ENCODE measurements at regions not wholly inside any gene's neighbourhood (a gene's known extent, or its start where the extent isn't known, plus 50 kb on each side); places are given as distances from the start of the nearest gene placed in this dataset.

DNA sequence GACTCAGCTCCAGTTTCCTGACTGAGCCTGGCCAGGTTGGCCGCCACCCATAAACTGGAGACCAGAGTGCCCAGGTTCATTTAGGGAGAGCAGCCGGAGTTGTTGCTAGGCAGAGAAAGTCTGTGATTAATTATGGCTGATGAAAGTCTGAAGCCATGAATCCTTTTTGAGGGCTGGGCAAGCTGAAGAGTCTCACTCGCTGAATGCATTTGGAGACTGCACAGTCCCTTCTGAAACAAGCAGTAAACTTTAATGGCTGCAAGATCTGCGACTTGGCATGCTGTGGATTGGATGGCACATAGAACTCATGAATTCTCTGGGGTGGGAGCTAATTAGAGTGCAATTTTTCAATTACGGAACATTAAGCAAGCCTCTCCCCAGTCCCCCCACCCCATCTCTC, 282.1 kb downstream of the RPLP1 start:
- ATAC-seq: no peak
- Mint-ChIP-seq H3K27me3 (ENCODE audit: low read depth) (no peaks in the 10 kb centered on the region; the same call in 1 of the 2 replicates), H3K36me3 (no peaks in the 10 kb centered on the region), H3K4me1 (peaks cover 36% of the 10 kb centered on the region), H3K9me3 (peaks cover 4% of the 10 kb centered on the region), H3K27ac (no peak overlapping the region), H3K4me3 (no peak overlapping the region)
- DNase-seq (ENCODE audit: low spot score): no peak
- TF ChIP-seq TEAD4 (CRISPR knock-in tag; IDR thresholded peaks at IDR 0.05): no peak
- no peak for TF ChIP-seq RELA (CRISPR knock-in tag; IDR thresholded peaks at IDR 0.05; ENCODE audit: borderline replicate concordance)
- TF ChIP-seq, protein P1, sequence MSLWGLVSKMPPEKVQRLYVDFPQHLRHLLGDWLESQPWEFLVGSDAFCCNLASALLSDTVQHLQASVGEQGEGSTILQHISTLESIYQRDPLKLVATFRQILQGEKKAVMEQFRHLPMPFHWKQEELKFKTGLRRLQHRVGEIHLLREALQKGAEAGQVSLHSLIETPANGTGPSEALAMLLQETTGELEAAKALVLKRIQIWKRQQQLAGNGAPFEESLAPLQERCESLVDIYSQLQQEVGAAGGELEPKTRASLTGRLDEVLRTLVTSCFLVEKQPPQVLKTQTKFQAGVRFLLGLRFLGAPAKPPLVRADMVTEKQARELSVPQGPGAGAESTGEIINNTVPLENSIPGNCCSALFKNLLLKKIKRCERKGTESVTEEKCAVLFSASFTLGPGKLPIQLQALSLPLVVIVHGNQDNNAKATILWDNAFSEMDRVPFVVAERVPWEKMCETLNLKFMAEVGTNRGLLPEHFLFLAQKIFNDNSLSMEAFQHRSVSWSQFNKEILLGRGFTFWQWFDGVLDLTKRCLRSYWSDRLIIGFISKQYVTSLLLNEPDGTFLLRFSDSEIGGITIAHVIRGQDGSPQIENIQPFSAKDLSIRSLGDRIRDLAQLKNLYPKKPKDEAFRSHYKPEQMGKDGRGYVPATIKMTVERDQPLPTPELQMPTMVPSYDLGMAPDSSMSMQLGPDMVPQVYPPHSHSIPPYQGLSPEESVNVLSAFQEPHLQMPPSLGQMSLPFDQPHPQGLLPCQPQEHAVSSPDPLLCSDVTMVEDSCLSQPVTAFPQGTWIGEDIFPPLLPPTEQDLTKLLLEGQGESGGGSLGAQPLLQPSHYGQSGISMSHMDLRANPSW (CRISPR knock-in tag; conservative IDR thresholded peaks at IDR 0.05; ENCODE audit: low read depth): no peak
- no peak for TF ChIP-seq SMAD4 (CRISPR knock-in tag; IDR thresholded peaks at IDR 0.05)
- TF ChIP-seq, protein P2, sequence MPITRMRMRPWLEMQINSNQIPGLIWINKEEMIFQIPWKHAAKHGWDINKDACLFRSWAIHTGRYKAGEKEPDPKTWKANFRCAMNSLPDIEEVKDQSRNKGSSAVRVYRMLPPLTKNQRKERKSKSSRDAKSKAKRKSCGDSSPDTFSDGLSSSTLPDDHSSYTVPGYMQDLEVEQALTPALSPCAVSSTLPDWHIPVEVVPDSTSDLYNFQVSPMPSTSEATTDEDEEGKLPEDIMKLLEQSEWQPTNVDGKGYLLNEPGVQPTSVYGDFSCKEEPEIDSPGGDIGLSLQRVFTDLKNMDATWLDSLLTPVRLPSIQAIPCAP (CRISPR knock-in tag; IDR thresholded peaks at IDR 0.05): no peak
- TF ChIP-seq, protein P3, sequence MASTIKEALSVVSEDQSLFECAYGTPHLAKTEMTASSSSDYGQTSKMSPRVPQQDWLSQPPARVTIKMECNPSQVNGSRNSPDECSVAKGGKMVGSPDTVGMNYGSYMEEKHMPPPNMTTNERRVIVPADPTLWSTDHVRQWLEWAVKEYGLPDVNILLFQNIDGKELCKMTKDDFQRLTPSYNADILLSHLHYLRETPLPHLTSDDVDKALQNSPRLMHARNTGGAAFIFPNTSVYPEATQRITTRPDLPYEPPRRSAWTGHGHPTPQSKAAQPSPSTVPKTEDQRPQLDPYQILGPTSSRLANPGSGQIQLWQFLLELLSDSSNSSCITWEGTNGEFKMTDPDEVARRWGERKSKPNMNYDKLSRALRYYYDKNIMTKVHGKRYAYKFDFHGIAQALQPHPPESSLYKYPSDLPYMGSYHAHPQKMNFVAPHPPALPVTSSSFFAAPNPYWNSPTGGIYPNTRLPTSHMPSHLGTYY (CRISPR knock-in tag; IDR thresholded peaks at IDR 0.05): no peak
- no peak for TF ChIP-seq FOXK1 (CRISPR knock-in tag; IDR thresholded peaks at IDR 0.05)
- no peak for TF ChIP-seq SP1 (CRISPR knock-in tag; conservative IDR thresholded peaks at IDR 0.05)
- ChIA-PET POLR2A (no interaction called here), CTCF (interaction anchor here (1.0 to 1.7 kb wide), 5 partner anchors 12 to 760 kb away, joined by 3 to 8 read pairs (median 6); no protein-coding TSS in a partner anchor)

DNA sequence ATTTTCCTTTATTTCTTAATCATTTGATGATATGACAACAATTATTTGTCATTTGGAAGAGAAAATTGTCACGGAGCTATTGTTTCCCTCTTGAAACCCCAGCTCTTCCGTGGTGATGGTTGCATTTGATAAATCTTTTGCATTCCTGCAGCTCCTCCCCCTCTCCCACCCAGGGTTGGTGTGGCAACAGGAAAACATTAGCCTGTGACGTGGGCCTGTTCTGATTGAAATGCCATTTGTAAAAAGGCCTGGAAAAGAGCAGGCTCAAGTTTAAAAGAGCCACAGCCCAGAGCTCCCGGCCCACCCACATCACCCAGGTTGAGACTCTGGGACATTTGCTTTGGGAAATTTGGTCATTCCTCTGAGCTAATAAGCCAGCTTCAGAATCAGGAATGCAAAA, 282.5 kb downstream of the RPLP1 start:
- DNase-seq (ENCODE audit: low spot score): peak; percentile 35
- H3K27ac Mint-ChIP-seq: no peak overlapping the region
- no peaks in the 10 kb centered on the region; the same call in 1 of the 2 replicates for H3K27me3 Mint-ChIP-seq (ENCODE audit: low read depth)
- ChIA-PET CTCF (interaction anchor here (1.0 to 1.7 kb wide), 5 partner anchors 12 to 760 kb away, joined by 3 to 8 read pairs (median 6); no protein-coding TSS in a partner anchor), POLR2A (no interaction called here)
- peaks cover 9% of the 10 kb centered on the region for H3K9me3 Mint-ChIP-seq
- no peak overlapping the region for H3K4me3 Mint-ChIP-seq
- peaks cover 36% of the 10 kb centered on the region for H3K4me1 Mint-ChIP-seq
- ATAC-seq: no peak; the same call in 1 of the 2 replicates
- 0 out of 2 replicates have a peak, but pooled peaks cover 2% of the 10 kb centered on the region for H3K36me3 Mint-ChIP-seq
- TF ChIP-seq GABPB1 (CRISPR knock-in tag; IDR thresholded peaks at IDR 0.05) (no peak), TEAD1 (CRISPR knock-in tag; IDR thresholded peaks at IDR 0.05) (no peak), GRHL2 (CRISPR knock-in tag; IDR thresholded peaks at IDR 0.05; ENCODE audit: insufficient replicate concordance, severe bottlenecking) (no peak), SMAD4 (CRISPR knock-in tag; IDR thresholded peaks at IDR 0.05) (no peak), ZNF121 (CRISPR knock-in tag; IDR thresholded peaks at IDR 0.05) (no peak), HMGA2 (CRISPR knock-in tag; IDR thresholded peaks at IDR 0.05) (no peak), FOXJ3 (CRISPR knock-in tag; IDR thresholded peaks at IDR 0.05; ENCODE audit: borderline replicate concordance) (no peak)
- TF ChIP-seq, protein P4, sequence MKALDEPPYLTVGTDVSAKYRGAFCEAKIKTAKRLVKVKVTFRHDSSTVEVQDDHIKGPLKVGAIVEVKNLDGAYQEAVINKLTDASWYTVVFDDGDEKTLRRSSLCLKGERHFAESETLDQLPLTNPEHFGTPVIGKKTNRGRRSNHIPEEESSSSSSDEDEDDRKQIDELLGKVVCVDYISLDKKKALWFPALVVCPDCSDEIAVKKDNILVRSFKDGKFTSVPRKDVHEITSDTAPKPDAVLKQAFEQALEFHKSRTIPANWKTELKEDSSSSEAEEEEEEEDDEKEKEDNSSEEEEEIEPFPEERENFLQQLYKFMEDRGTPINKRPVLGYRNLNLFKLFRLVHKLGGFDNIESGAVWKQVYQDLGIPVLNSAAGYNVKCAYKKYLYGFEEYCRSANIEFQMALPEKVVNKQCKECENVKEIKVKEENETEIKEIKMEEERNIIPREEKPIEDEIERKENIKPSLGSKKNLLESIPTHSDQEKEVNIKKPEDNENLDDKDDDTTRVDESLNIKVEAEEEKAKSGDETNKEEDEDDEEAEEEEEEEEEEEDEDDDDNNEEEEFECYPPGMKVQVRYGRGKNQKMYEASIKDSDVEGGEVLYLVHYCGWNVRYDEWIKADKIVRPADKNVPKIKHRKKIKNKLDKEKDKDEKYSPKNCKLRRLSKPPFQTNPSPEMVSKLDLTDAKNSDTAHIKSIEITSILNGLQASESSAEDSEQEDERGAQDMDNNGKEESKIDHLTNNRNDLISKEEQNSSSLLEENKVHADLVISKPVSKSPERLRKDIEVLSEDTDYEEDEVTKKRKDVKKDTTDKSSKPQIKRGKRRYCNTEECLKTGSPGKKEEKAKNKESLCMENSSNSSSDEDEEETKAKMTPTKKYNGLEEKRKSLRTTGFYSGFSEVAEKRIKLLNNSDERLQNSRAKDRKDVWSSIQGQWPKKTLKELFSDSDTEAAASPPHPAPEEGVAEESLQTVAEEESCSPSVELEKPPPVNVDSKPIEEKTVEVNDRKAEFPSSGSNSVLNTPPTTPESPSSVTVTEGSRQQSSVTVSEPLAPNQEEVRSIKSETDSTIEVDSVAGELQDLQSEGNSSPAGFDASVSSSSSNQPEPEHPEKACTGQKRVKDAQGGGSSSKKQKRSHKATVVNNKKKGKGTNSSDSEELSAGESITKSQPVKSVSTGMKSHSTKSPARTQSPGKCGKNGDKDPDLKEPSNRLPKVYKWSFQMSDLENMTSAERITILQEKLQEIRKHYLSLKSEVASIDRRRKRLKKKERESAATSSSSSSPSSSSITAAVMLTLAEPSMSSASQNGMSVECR (CRISPR knock-in tag; IDR thresholded peaks at IDR 0.05; ENCODE audit: borderline replicate concordance): no peak
- TF ChIP-seq, protein P5, sequence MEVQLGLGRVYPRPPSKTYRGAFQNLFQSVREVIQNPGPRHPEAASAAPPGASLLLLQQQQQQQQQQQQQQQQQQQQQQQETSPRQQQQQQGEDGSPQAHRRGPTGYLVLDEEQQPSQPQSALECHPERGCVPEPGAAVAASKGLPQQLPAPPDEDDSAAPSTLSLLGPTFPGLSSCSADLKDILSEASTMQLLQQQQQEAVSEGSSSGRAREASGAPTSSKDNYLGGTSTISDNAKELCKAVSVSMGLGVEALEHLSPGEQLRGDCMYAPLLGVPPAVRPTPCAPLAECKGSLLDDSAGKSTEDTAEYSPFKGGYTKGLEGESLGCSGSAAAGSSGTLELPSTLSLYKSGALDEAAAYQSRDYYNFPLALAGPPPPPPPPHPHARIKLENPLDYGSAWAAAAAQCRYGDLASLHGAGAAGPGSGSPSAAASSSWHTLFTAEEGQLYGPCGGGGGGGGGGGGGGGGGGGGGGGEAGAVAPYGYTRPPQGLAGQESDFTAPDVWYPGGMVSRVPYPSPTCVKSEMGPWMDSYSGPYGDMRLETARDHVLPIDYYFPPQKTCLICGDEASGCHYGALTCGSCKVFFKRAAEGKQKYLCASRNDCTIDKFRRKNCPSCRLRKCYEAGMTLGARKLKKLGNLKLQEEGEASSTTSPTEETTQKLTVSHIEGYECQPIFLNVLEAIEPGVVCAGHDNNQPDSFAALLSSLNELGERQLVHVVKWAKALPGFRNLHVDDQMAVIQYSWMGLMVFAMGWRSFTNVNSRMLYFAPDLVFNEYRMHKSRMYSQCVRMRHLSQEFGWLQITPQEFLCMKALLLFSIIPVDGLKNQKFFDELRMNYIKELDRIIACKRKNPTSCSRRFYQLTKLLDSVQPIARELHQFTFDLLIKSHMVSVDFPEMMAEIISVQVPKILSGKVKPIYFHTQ (CRISPR knock-in tag; IDR thresholded peaks at IDR 0.05): no peak
- TF ChIP-seq, protein P6, sequence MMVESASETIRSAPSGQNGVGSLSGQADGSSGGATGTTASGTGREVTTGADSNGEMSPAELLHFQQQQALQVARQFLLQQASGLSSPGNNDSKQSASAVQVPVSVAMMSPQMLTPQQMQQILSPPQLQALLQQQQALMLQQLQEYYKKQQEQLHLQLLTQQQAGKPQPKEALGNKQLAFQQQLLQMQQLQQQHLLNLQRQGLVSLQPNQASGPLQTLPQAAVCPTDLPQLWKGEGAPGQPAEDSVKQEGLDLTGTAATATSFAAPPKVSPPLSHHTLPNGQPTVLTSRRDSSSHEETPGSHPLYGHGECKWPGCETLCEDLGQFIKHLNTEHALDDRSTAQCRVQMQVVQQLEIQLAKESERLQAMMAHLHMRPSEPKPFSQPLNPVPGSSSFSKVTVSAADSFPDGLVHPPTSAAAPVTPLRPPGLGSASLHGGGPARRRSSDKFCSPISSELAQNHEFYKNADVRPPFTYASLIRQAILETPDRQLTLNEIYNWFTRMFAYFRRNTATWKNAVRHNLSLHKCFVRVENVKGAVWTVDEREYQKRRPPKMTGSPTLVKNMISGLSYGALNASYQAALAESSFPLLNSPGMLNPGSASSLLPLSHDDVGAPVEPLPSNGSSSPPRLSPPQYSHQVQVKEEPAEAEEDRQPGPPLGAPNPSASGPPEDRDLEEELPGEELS (CRISPR knock-in tag; IDR thresholded peaks at IDR 0.05): no peak
- TF ChIP-seq, protein P2 (CRISPR knock-in tag; IDR thresholded peaks at IDR 0.05): no peak
- TF ChIP-seq, protein P7, sequence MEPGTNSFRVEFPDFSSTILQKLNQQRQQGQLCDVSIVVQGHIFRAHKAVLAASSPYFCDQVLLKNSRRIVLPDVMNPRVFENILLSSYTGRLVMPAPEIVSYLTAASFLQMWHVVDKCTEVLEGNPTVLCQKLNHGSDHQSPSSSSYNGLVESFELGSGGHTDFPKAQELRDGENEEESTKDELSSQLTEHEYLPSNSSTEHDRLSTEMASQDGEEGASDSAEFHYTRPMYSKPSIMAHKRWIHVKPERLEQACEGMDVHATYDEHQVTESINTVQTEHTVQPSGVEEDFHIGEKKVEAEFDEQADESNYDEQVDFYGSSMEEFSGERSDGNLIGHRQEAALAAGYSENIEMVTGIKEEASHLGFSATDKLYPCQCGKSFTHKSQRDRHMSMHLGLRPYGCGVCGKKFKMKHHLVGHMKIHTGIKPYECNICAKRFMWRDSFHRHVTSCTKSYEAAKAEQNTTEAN (CRISPR knock-in tag; IDR thresholded peaks at IDR 0.05): no peak

Measured in WTC11 (cell line).